HCT116 (cell line): ENCODE measurements at regions not wholly inside any gene's neighbourhood (a gene's known extent, or its start where the extent isn't known, plus 50 kb on each side); places are given as distances from the start of the nearest gene placed in this dataset.

ENCODE experiments used
- CEBPB ChIP-seq: IDR thresholded peaks from 2 replicates; pipeline ENCODE4 v1.6.1; 2012; ENCODE audit warnings: low read depth
- POLR2A ChIP-seq: IDR thresholded peaks from 2 replicates; pipeline ENCODE4 v1.7.0; 2011; ENCODE audit warnings: borderline replicate concordance; ENCODE audit not compliant: insufficient read depth, insufficient read length; ENCODE audit errors: extremely low read depth
- POLR2AphosphoS5 ChIP-seq: IDR thresholded peaks from 2 replicates; pipeline ENCODE4 v1.6.1; 2011; ENCODE audit warnings: mild to moderate bottlenecking, low read depth, low read length, moderate library complexity
- RAD21 ChIP-seq: IDR thresholded peaks from 2 replicates; pipeline ENCODE4 v1.6.1; 2012; ENCODE audit warnings: low read depth, mild to moderate bottlenecking
- SP1 ChIP-seq: IDR thresholded peaks from 2 replicates; pipeline ENCODE4 v1.6.1; 2012; ENCODE audit warnings: low read depth
- YY1 ChIP-seq: IDR thresholded peaks from 2 replicates; pipeline ENCODE4 v1.6.1; 2011; ENCODE audit warnings: low read length, low read depth, moderate library complexity, mild to moderate bottlenecking; ENCODE audit not compliant: insufficient replicate concordance; ENCODE audit errors: extremely low read depth
- TF ChIP-seq, protein P1 (sequence below), 3 experiments: fragments of 200-600 bp in 1 of 3; sonication (generic) in 1 of 3; IDR thresholded peaks in 2 of 3; conservative IDR thresholded peaks in 1 of 3; 2 replicates each; pipeline ENCODE4 v1.5.1; 2012 to 2017; ENCODE audit warnings: low read depth in 2 of 3, low read length in 2 of 3, antibody characterized with exemption in 1 of 3, borderline replicate concordance in 1 of 3, control low read depth in 1 of 3, mild to moderate bottlenecking in 1 of 3, mixed read lengths in 1 of 3, mixed run types in 1 of 3, moderate library complexity in 1 of 3; ENCODE audit not compliant: insufficient read depth in 1 of 3

DNA sequence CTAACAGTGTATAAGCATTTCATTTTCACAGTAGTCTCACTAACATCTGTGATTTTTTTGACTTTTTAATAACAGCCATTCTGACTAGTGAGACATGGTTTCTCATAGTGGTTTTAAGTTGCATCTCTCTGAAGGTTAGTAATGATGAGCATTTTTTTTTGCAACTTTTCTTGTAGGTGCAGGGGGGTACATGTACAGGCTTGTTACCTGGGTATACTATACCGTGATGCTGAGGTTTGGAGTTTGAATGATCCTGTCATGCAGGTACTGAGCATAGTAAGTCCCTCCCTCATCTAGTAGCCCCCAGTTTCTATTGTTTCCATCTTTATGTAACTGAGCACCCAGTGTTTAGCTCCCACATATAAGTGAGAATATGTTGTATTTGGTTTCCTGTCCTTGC lies 444.6 kb upstream of the DAB2 start:
- TF ChIP-seq, protein P1, sequence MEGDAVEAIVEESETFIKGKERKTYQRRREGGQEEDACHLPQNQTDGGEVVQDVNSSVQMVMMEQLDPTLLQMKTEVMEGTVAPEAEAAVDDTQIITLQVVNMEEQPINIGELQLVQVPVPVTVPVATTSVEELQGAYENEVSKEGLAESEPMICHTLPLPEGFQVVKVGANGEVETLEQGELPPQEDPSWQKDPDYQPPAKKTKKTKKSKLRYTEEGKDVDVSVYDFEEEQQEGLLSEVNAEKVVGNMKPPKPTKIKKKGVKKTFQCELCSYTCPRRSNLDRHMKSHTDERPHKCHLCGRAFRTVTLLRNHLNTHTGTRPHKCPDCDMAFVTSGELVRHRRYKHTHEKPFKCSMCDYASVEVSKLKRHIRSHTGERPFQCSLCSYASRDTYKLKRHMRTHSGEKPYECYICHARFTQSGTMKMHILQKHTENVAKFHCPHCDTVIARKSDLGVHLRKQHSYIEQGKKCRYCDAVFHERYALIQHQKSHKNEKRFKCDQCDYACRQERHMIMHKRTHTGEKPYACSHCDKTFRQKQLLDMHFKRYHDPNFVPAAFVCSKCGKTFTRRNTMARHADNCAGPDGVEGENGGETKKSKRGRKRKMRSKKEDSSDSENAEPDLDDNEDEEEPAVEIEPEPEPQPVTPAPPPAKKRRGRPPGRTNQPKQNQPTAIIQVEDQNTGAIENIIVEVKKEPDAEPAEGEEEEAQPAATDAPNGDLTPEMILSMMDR (IDR thresholded peaks at IDR 0.05 in 2 of 3, conservative IDR thresholded peaks at IDR 0.05 in 1 of 3; ENCODE audit: borderline replicate concordance in 1 of 3, insufficient read depth in 1 of 3, low read depth in 2 of 3, low read length in 2 of 3) = no peak
- no peak for TF ChIP-seq SP1
- TF ChIP-seq YY1 = no peak
- no peak for TF ChIP-seq RAD21
- TF ChIP-seq POLR2AphosphoS5 = no peak
- TF ChIP-seq POLR2A = no peak
- no peak for TF ChIP-seq CEBPB
